Naive B cell (primary cell): ENCODE measurements at regions not wholly inside any gene's neighbourhood (a gene's known extent, or its start where the extent isn't known, plus 50 kb on each side); places are given as distances from the start of the nearest gene placed in this dataset.
"Not testable (repeated sequence)": the region's sequence is repeated elsewhere in the genome, so short reads cannot be mapped to it uniquely, and the experiment has no call there.

Experiments used
- ATAC-seq, 2 donors: fragments of 150-1000 bp; cut with Tn5 transposase; 2 replicates each; pipeline ENCODE4 v1.10.0; 2021; ENCODE audit warnings: low read depth in 2 of 2, mild to moderate bottlenecking in 2 of 2, moderate library complexity in 2 of 2
- DNase-seq: peaks from one replicate; pipeline ENCODE4 v3.0.0; 2022
- H3K27ac Mint-ChIP-seq, 6 donors: one replicate each; pipeline ENCODE4 v1.8.0; 2020 to 2022; ENCODE audit warnings: mild to moderate bottlenecking in 6 of 6, mixed read lengths in 6 of 6, moderate library complexity in 5 of 6, inconsistent platforms in 2 of 6
- H3K27me3 Mint-ChIP-seq, 3 donors: one replicate each; pipeline ENCODE4 v1.8.0; 2021 to 2022; ENCODE audit warnings: mixed read lengths in 3 of 3, mild to moderate bottlenecking in 1 of 3
- H3K36me3 Mint-ChIP-seq, 2 donors: one replicate each; pipeline ENCODE4 v1.8.0; 2020 to 2022; ENCODE audit warnings: mixed read lengths in 2 of 2, inconsistent platforms in 1 of 2, mild to moderate bottlenecking in 1 of 2
- H3K4me1 Mint-ChIP-seq, 3 donors: one replicate each; pipeline ENCODE4 v1.8.0; 2020 to 2022; ENCODE audit warnings: mixed read lengths in 3 of 3, inconsistent platforms in 1 of 3, mild to moderate bottlenecking in 1 of 3, moderate library complexity in 1 of 3
- H3K4me3 Mint-ChIP-seq, 8 donors: one replicate each; pipeline ENCODE4 v1.8.0; 2020 to 2022; ENCODE audit warnings: mild to moderate bottlenecking in 8 of 8, mixed read lengths in 8 of 8, moderate library complexity in 8 of 8, inconsistent platforms in 2 of 8
- H3K9me3 Mint-ChIP-seq, 7 donors: one replicate each; pipeline ENCODE4 v1.8.0; 2020 to 2022; ENCODE audit warnings: mixed read lengths in 7 of 7, mild to moderate bottlenecking in 5 of 7, inconsistent platforms in 2 of 7, moderate library complexity in 1 of 7

- H3K4me3 Mint-ChIP-seq, result no peak overlapping the region
- ATAC-seq, result no peak
- no peak overlapping the region for H3K27ac Mint-ChIP-seq
- H3K27me3 Mint-ChIP-seq, result peaks cover 28 to 42% (median 40%) of the 10 kb centered on the region in 3 donors
- no peak for DNase-seq
- peaks cover under 1 to 4% of the 10 kb centered on the region in 2 donors for H3K36me3 Mint-ChIP-seq
- peaks cover 4 to 18% (median 11%) of the 10 kb centered on the region in 7 donors for H3K9me3 Mint-ChIP-seq
- H3K4me1 Mint-ChIP-seq, result no peaks in the 10 kb centered on the region
Measured at GRCh38 chr21:35982717-35983116, 77.6 kb downstream of the SETD4 start.

- peaks cover 29 to 54% (median 47%) of the 10 kb centered on the region in 3 donors for H3K27me3 Mint-ChIP-seq
- peaks cover 0 to 2% (median 0%) of the 10 kb centered on the region in 3 donors for H3K4me1 Mint-ChIP-seq
- no peak for DNase-seq
- ATAC-seq, result no peak
- peaks cover 4 to 23% (median 12%) of the 10 kb centered on the region in 7 donors for H3K9me3 Mint-ChIP-seq
- H3K4me3 Mint-ChIP-seq, result no peak overlapping the region
- H3K36me3 Mint-ChIP-seq, result peaks cover 4 to 7% of the 10 kb centered on the region in 2 donors
- H3K27ac Mint-ChIP-seq, result no peak overlapping the region
Measured at GRCh38 chr21:35981514-35982070, 78.7 kb downstream of the SETD4 start.

- H3K27me3 Mint-ChIP-seq, result peaks cover 35 to 58% (median 47%) of the 10 kb centered on the region in 3 donors
- H3K9me3 Mint-ChIP-seq, result peaks cover 4 to 23% (median 14%) of the 10 kb centered on the region in 7 donors
- H3K4me1 Mint-ChIP-seq, result peaks cover 0 to 6% (median 0%) of the 10 kb centered on the region in 3 donors
- DNase-seq, result no peak
- no peak overlapping the region for H3K4me3 Mint-ChIP-seq
- ATAC-seq, result no peak
- H3K27ac Mint-ChIP-seq, result no peak overlapping the region
- H3K36me3 Mint-ChIP-seq, result peaks cover 4 to 7% of the 10 kb centered on the region in 2 donors
Measured at GRCh38 chr21:35980821-35981220, 79.5 kb downstream of the SETD4 start.

- not testable (repeated sequence) for H3K27ac Mint-ChIP-seq, H3K4me3 Mint-ChIP-seq, ATAC-seq, H3K36me3 Mint-ChIP-seq, DNase-seq, H3K4me1 Mint-ChIP-seq
- Mint-ChIP-seq H3K9me3 (peaks cover 4 to 23% (median 15%) of the 10 kb centered on the region in 7 donors), H3K27me3 (peaks cover 43 to 47% (median 46%) of the 10 kb centered on the region in 3 donors)
Measured at GRCh38 chr21:35977860-35978259, 82.5 kb downstream of the SETD4 start.

- ATAC-seq (no peak), DNase-seq (no peak)
- Mint-ChIP-seq H3K4me3 (no peak overlapping the region), H3K36me3 (peaks cover 4 to 7% of the 10 kb centered on the region in 2 donors), H3K27me3 (peaks cover 43 to 46% (median 46%) of the 10 kb centered on the region in 3 donors), H3K4me1 (peaks cover 0 to 6% (median 0%) of the 10 kb centered on the region in 3 donors), H3K9me3 (peaks cover 4 to 23% (median 15%) of the 10 kb centered on the region in 7 donors), H3K27ac (peak overlapping the region in 1 of 6 donors; percentile 22)
Measured at GRCh38 chr21:35976929-35977328, 83.4 kb downstream of the SETD4 start.

- H3K9me3 Mint-ChIP-seq, result peaks cover 4 to 23% (median 15%) of the 10 kb centered on the region in 7 donors
- ATAC-seq (no peak), DNase-seq (no peak)
- peaks cover 4 to 7% of the 10 kb centered on the region in 2 donors for H3K36me3 Mint-ChIP-seq
- H3K27ac Mint-ChIP-seq, result no peak overlapping the region
- no peak overlapping the region for H3K4me3 Mint-ChIP-seq
- H3K4me1 Mint-ChIP-seq, result peaks cover 0 to 6% (median 0%) of the 10 kb centered on the region in 3 donors
- peaks cover 41 to 42% (median 42%) of the 10 kb centered on the region in 3 donors for H3K27me3 Mint-ChIP-seq
Measured at GRCh38 chr21:35976481-35976880, 83.8 kb downstream of the SETD4 start.

- Mint-ChIP-seq H3K4me1 (peaks cover 0 to 6% (median 0%) of the 10 kb centered on the region in 3 donors), H3K36me3 (peaks cover 4 to 7% of the 10 kb centered on the region in 2 donors), H3K27me3 (peaks cover 34 to 46% (median 46%) of the 10 kb centered on the region in 3 donors), H3K9me3 (peaks cover 4 to 23% (median 15%) of the 10 kb centered on the region in 7 donors), H3K4me3 (no peak overlapping the region), H3K27ac (no peak overlapping the region)
- ATAC-seq, result no peak
- no peak for DNase-seq
Measured at GRCh38 chr21:35974775-35975174, 85.6 kb downstream of the SETD4 start.

- DNase-seq, result no peak
- Mint-ChIP-seq H3K4me3 (no peak overlapping the region), H3K36me3 (no peaks in the 10 kb centered on the region), H3K4me1 (peaks cover 0 to 6% (median 0%) of the 10 kb centered on the region in 3 donors), H3K27ac (no peak overlapping the region), H3K27me3 (peaks cover 20 to 36% (median 32%) of the 10 kb centered on the region in 3 donors), H3K9me3 (peaks cover 0 to 3% (median 0%) of the 10 kb centered on the region in 7 donors)
- no peak for ATAC-seq
Measured at GRCh38 chr21:35971824-35972223, 88.5 kb downstream of the SETD4 start.

- no peak for DNase-seq
- H3K4me3 Mint-ChIP-seq, result no peak overlapping the region
- no peaks in the 10 kb centered on the region for H3K9me3 Mint-ChIP-seq
- no peaks in the 10 kb centered on the region for H3K36me3 Mint-ChIP-seq
- H3K27me3 Mint-ChIP-seq, result peaks cover 13 to 35% (median 30%) of the 10 kb centered on the region in 3 donors
- H3K4me1 Mint-ChIP-seq, result no peaks in the 10 kb centered on the region
- H3K27ac Mint-ChIP-seq, result no peak overlapping the region
- no peak for ATAC-seq
Measured at GRCh38 chr21:35969281-35969680, 91.0 kb downstream of the SETD4 start.

GRCh38 chr21:35968564-35968963 lies 91.8 kb downstream of the SETD4 start:
- Mint-ChIP-seq H3K4me1 (no peaks in the 10 kb centered on the region), H3K9me3 (peaks cover 0 to 2% (median 0%) of the 10 kb centered on the region in 7 donors), H3K27ac (no peak overlapping the region), H3K27me3 (peaks cover 18 to 35% (median 31%) of the 10 kb centered on the region in 3 donors), H3K36me3 (no peaks in the 10 kb centered on the region), H3K4me3 (no peak overlapping the region)
- no peak for DNase-seq
- no peak for ATAC-seq

- Mint-ChIP-seq H3K9me3 (peaks cover 0 to 5% (median 0%) of the 10 kb centered on the region in 7 donors), H3K27me3 (peaks cover 27 to 33% (median 31%) of the 10 kb centered on the region in 3 donors), H3K27ac (no peak overlapping the region), H3K4me1 (no peaks in the 10 kb centered on the region), H3K4me3 (no peak overlapping the region), H3K36me3 (no peaks in the 10 kb centered on the region)
- ATAC-seq, result no peak
- DNase-seq, result no peak
Measured at GRCh38 chr21:35965699-35966098, 94.6 kb downstream of the SETD4 start.

- no peak overlapping the region for H3K4me3 Mint-ChIP-seq
- H3K9me3 Mint-ChIP-seq, result peaks cover 0 to 5% (median 2%) of the 10 kb centered on the region in 7 donors
- no peaks in the 10 kb centered on the region for H3K4me1 Mint-ChIP-seq
- H3K27me3 Mint-ChIP-seq, result peaks cover 25 to 42% (median 37%) of the 10 kb centered on the region in 3 donors
- no peak overlapping the region for H3K27ac Mint-ChIP-seq
- no peaks in the 10 kb centered on the region for H3K36me3 Mint-ChIP-seq
- DNase-seq (no peak), ATAC-seq (no peak)
Measured at GRCh38 chr21:35963920-35964451, 96.3 kb downstream of the SETD4 start.

GRCh38 chr21:35962917-35963316 lies 97.4 kb downstream of the SETD4 start:
- Mint-ChIP-seq H3K27ac (no peak overlapping the region), H3K4me1 (no peaks in the 10 kb centered on the region), H3K36me3 (no peaks in the 10 kb centered on the region), H3K4me3 (no peak overlapping the region), H3K9me3 (peaks cover under 1 to 13% (median 5%) of the 10 kb centered on the region in 7 donors), H3K27me3 (peaks cover 25 to 43% (median 37%) of the 10 kb centered on the region in 3 donors)
- no peak for DNase-seq
- no peak for ATAC-seq

- Mint-ChIP-seq H3K27ac (no peak overlapping the region), H3K4me3 (no peak overlapping the region), H3K4me1 (no peaks in the 10 kb centered on the region), H3K27me3 (peaks cover 17 to 20% (median 18%) of the 10 kb centered on the region in 3 donors), H3K9me3 (peaks cover 0 to 12% (median 5%) of the 10 kb centered on the region in 7 donors), H3K36me3 (no peaks in the 10 kb centered on the region)
- DNase-seq (no peak), ATAC-seq (no peak)
Measured at GRCh38 chr21:35954066-35954465, 106.3 kb downstream of the SETD4 start.
